ENCODE measurements at regions not wholly inside any gene's neighbourhood (a gene's known extent, or its start where the extent isn't known, plus 50 kb on each side); places are given as distances from the start of the nearest gene placed in this dataset.
"Not testable (repeated sequence)": the region's sequence is repeated elsewhere in the genome, so short reads cannot be mapped to it uniquely, and the experiment has no call there.

- H3K4me3 ChIP-seq = no peak overlapping the region
- H3K27me3 ChIP-seq = no peaks in the 10 kb centered on the region
- no peak for DNase-seq (ENCODE audit: low spot score in 2 of 2)
- H3K9me3 ChIP-seq = peaks cover 0 to 22% of the 10 kb centered on the region in 2 donors
- no peaks in the 10 kb centered on the region for H3K36me3 ChIP-seq
- intact Hi-C loops (cut with DNase I; ENCODE audit: low total_unique reads) = no loop called here
- TF ChIP-seq CTCF (IDR thresholded peaks at IDR 0.05) (no peak), POLR2A (IDR thresholded peaks at IDR 0.05) (no peak), POLR2AphosphoS5 (IDR thresholded peaks at IDR 0.05) (no peak)
- no peak overlapping the region for H3K27ac ChIP-seq
- H3K4me1 ChIP-seq = no peaks in the 10 kb centered on the region
Observed at GRCh38 chr2:82752396-82752795, 1706.7 kb downstream of the SUCLG1 start.

- TF ChIP-seq CTCF (IDR thresholded peaks at IDR 0.05) (no peak), POLR2AphosphoS5 (IDR thresholded peaks at IDR 0.05) (no peak), POLR2A (IDR thresholded peaks at IDR 0.05) (no peak)
- no peak overlapping the region for H3K27ac ChIP-seq
- H3K4me1 ChIP-seq = no peaks in the 10 kb centered on the region
- H3K36me3 ChIP-seq = no peaks in the 10 kb centered on the region
- intact Hi-C loops (cut with DNase I; ENCODE audit: low total_unique reads) = no loop called here
- H3K9me3 ChIP-seq = peaks cover 0 to 33% of the 10 kb centered on the region in 2 donors
- no peaks in the 10 kb centered on the region for H3K27me3 ChIP-seq
- DNase-seq (ENCODE audit: low spot score in 2 of 2) = no peak
- H3K4me3 ChIP-seq = no peak overlapping the region
Observed at GRCh38 chr2:82748653-82749052, 1710.4 kb downstream of the SUCLG1 start.

- no peak for DNase-seq (ENCODE audit: low spot score in 2 of 2)
- TF ChIP-seq CTCF (IDR thresholded peaks at IDR 0.05) (no peak), POLR2A (IDR thresholded peaks at IDR 0.05) (no peak), POLR2AphosphoS5 (IDR thresholded peaks at IDR 0.05) (no peak)
- no peaks in the 10 kb centered on the region for H3K36me3 ChIP-seq
- no peak overlapping the region for H3K4me3 ChIP-seq
- H3K9me3 ChIP-seq = no peaks in the 10 kb centered on the region
- H3K27ac ChIP-seq = no peak overlapping the region
- H3K4me1 ChIP-seq = no peaks in the 10 kb centered on the region
- intact Hi-C loops (cut with DNase I; ENCODE audit: low total_unique reads) = no loop called here
- H3K27me3 ChIP-seq = no peaks in the 10 kb centered on the region
Observed at GRCh38 chr2:82740527-82740926, 1718.6 kb downstream of the SUCLG1 start.

- H3K27ac ChIP-seq; H3K27me3 ChIP-seq; H3K36me3 ChIP-seq; H3K4me3 ChIP-seq; H3K4me1 ChIP-seq; intact Hi-C loops (cut with DNase I; ENCODE audit: low total_unique reads); DNase-seq (ENCODE audit: low spot score in 2 of 2); H3K9me3 ChIP-seq: not testable (repeated sequence)
Observed at GRCh38 chr2:82737965-82738364, 1721.1 kb downstream of the SUCLG1 start.

- Histone ChIP-seq H3K9me3 (no peaks in the 10 kb centered on the region), H3K27me3 (no peaks in the 10 kb centered on the region), H3K27ac (no peak overlapping the region), H3K4me3 (no peak overlapping the region), H3K4me1 (no peaks in the 10 kb centered on the region), H3K36me3 (no peaks in the 10 kb centered on the region)
- no peak for DNase-seq (ENCODE audit: low spot score in 2 of 2)
- intact Hi-C loops (cut with DNase I; ENCODE audit: low total_unique reads) = no loop called here
- TF ChIP-seq POLR2A (IDR thresholded peaks at IDR 0.05) = no peak
- no peak for TF ChIP-seq POLR2AphosphoS5 (IDR thresholded peaks at IDR 0.05)
- TF ChIP-seq CTCF (IDR thresholded peaks at IDR 0.05) = no peak
Observed at GRCh38 chr2:82735336-82735735, 1723.7 kb downstream of the SUCLG1 start.

- Histone ChIP-seq H3K27me3 (no peaks in the 10 kb centered on the region), H3K4me1 (no peaks in the 10 kb centered on the region), H3K36me3 (no peaks in the 10 kb centered on the region), H3K27ac (no peak overlapping the region), H3K9me3 (no peaks in the 10 kb centered on the region), H3K4me3 (no peak overlapping the region)
- TF ChIP-seq POLR2AphosphoS5 (IDR thresholded peaks at IDR 0.05) (no peak), POLR2A (IDR thresholded peaks at IDR 0.05) (no peak), CTCF (IDR thresholded peaks at IDR 0.05) (no peak)
- no peak for DNase-seq (ENCODE audit: low spot score in 2 of 2)
- intact Hi-C loops (cut with DNase I; ENCODE audit: low total_unique reads) = no loop called here
Observed at GRCh38 chr2:82731824-82732223, 1727.3 kb downstream of the SUCLG1 start.

All from breast epithelium (tissue), 4 donors.